GM12873 (cell line): ENCODE measurements at regions not wholly inside any gene's neighbourhood (a gene's known extent, or its start where the extent isn't known, plus 50 kb on each side); places are given as distances from the start of the nearest gene placed in this dataset.

Experiments
- CTCF ChIP-seq: IDR thresholded peaks from 2 replicates; pipeline ENCODE4 v1.5.1; 2012; ENCODE audit warnings: low read depth, mild to moderate bottlenecking, moderate library complexity, low read length, control low read depth; ENCODE audit not compliant: insufficient read depth; ENCODE audit errors: missing control alignments

- no peak for TF ChIP-seq CTCF
These were observed 73.7 kb upstream of the TLE3 start for GRCh38 chr15:70171256-70171886.

- no peak for TF ChIP-seq CTCF
These were observed 72.5 kb upstream of the TLE3 start for GRCh38 chr15:70170096-70170699.

GRCh38 chr15:70169147-70169546 lies 71.4 kb upstream of the TLE3 start:
- no peak for TF ChIP-seq CTCF

GRCh38 chr15:70167155-70167554 lies 69.4 kb upstream of the TLE3 start:
- no peak for TF ChIP-seq CTCF

GRCh38 chr15:70166506-70167087 lies 68.9 kb upstream of the TLE3 start:
- no peak for TF ChIP-seq CTCF

GRCh38 chr15:70165716-70166284 lies 68.1 kb upstream of the TLE3 start:
- no peak for TF ChIP-seq CTCF

GRCh38 chr15:70164910-70165715 lies 67.4 kb upstream of the TLE3 start:
- TF ChIP-seq CTCF: no peak
